ENCODE measurements at regions not wholly inside any gene's neighbourhood (a gene's known extent, or its start where the extent isn't known, plus 50 kb on each side); places are given as distances from the start of the nearest gene placed in this dataset.

DNA sequence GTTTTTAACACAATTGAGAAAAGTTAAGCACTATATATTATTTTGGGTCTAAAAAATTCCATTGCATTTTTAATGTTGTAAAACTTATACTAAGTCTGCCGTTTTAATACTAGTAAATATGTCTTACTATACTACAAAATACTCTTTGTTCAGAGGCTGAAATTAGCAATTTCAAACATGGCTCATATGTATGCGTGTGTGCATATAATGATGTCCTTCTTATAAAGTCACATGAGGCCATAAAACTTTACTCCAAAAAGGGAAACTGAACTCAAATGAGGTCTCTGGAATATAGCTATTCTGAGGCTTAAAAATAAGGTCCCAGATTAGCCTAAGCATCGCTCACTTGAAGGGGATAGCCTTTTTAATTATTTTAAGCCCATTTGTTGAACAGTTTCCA is 224.0 kb downstream of the MYLK4 start:
- DNase-seq, result no peak
- H3K36me3 ChIP-seq, result no peaks in the 10 kb centered on the region
- no peak overlapping the region for H3K4me3 ChIP-seq (ENCODE audit: low read depth, low read length)
- TF ChIP-seq, protein P1, sequence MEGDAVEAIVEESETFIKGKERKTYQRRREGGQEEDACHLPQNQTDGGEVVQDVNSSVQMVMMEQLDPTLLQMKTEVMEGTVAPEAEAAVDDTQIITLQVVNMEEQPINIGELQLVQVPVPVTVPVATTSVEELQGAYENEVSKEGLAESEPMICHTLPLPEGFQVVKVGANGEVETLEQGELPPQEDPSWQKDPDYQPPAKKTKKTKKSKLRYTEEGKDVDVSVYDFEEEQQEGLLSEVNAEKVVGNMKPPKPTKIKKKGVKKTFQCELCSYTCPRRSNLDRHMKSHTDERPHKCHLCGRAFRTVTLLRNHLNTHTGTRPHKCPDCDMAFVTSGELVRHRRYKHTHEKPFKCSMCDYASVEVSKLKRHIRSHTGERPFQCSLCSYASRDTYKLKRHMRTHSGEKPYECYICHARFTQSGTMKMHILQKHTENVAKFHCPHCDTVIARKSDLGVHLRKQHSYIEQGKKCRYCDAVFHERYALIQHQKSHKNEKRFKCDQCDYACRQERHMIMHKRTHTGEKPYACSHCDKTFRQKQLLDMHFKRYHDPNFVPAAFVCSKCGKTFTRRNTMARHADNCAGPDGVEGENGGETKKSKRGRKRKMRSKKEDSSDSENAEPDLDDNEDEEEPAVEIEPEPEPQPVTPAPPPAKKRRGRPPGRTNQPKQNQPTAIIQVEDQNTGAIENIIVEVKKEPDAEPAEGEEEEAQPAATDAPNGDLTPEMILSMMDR (IDR thresholded peaks at IDR 0.05; ENCODE audit: low read depth, low read length), result no peak
- no peaks in the 10 kb centered on the region for H3K27me3 ChIP-seq
- H3K4me1 ChIP-seq, result no peaks in the 10 kb centered on the region
- no peaks in the 10 kb centered on the region for H3K9me3 ChIP-seq

DNA sequence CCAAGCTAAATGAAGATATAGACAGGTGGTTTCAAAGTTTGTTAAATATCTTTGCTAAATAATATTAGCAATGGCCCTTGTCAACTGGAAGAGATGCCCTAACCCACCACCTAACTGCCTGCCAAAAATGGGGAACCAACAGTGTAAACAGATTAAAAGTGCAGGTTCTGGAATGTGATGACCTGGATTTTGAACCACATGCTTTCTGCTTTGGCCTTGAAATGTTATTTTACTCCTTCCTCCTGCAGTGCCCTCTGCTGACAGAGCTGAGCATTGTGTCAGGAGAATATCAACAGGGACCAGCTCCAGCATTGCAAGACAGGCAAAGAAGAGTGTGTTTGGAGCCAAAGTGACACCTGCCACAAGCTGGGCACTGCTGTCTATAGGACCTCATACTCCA is 226.6 kb downstream of the MYLK4 start:
- Histone ChIP-seq H3K27me3 (no peaks in the 10 kb centered on the region), H3K9me3 (no peaks in the 10 kb centered on the region; the same call in 1 of the 2 replicates), H3K4me3 (ENCODE audit: low read depth, low read length) (no peak overlapping the region), H3K4me1 (no peaks in the 10 kb centered on the region), H3K36me3 (no peaks in the 10 kb centered on the region)
- DNase-seq, result no peak
- TF ChIP-seq, protein P1 (IDR thresholded peaks at IDR 0.05; ENCODE audit: low read depth, low read length), result peak; percentile 50

DNA sequence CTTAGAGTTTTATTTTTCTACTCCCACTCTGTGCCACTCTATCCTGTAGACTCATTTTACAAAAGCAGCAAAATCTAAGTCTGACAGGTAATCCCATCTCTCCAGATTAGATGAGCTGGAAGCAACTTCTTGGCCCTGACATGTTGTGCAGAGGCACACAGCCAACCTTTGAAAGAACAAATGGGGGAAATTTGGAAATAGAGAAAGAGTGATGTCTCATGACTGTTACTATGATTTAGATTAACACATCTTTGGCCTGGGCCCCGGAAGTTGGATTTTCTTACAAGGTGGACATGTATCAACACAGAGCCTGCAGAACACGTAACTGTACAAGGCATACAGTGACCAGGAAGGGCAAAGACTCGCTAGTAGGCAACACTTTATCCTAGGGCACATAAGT is 227.7 kb downstream of the MYLK4 start:
- no peak overlapping the region for H3K4me3 ChIP-seq (ENCODE audit: low read depth, low read length)
- no peaks in the 10 kb centered on the region for H3K27me3 ChIP-seq
- no peaks in the 10 kb centered on the region for H3K4me1 ChIP-seq
- DNase-seq, result no peak
- TF ChIP-seq, protein P1 (IDR thresholded peaks at IDR 0.05; ENCODE audit: low read depth, low read length), result no peak
- no peaks in the 10 kb centered on the region; the same call in 1 of the 2 replicates for H3K9me3 ChIP-seq
- H3K36me3 ChIP-seq, result no peaks in the 10 kb centered on the region

DNA sequence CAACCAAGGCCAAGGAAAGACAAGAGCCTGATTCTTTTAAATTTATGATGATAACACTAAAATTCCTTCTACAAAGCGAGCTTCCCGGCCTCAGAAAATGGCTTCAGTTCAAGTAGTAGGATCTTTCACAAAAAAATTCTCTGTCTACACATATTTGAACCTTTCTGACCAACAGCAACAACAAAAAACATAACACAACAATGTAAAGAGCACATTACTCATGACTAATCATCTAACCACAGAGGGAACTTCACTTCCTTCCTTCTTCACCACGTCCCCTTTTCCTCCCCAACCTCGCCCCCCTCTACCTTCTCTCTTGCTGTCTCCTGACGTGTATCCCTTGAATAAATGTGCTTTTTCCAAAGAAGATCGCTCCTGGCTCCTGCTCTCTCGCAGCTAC is 228.2 kb downstream of the MYLK4 start:
- Histone ChIP-seq H3K9me3 (no peaks in the 10 kb centered on the region; the same call in 1 of the 2 replicates), H3K4me3 (ENCODE audit: low read depth, low read length) (no peak overlapping the region), H3K36me3 (no peaks in the 10 kb centered on the region), H3K27me3 (no peaks in the 10 kb centered on the region), H3K4me1 (no peaks in the 10 kb centered on the region)
- TF ChIP-seq, protein P1 (IDR thresholded peaks at IDR 0.05; ENCODE audit: low read depth, low read length), result no peak
- DNase-seq, result no peak

DNA sequence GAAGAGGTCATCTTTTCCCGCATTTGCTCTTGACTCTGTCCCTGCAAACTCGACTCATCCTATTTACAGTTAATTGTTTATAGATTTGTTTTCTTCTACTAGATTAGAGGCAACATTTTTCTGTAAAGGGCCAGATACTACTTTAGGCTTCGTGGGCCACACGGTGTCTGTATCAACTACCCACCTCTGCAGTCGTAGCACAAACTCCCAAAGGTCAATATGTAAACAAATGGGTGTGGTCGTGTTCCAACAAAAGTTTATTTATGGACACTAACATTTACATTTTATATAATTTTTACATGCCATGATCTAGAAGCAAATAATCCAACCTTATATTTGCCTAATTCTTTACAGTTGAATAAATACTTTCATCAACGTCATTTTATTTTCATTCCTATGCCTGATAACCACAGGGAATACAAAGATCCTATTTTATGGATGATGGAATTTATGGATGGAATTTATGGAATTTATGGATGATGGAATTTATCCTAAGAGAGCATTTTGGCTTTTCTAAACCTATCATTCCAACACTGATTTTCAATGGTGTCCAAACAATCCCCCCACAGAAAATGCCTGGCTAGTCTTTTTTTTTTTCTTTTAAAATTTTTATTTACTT is 232.8 kb downstream of the MYLK4 start:
- Histone ChIP-seq H3K4me1 (no peaks in the 10 kb centered on the region), H3K4me3 (ENCODE audit: low read depth, low read length) (no peak overlapping the region), H3K9me3 (no peaks in the 10 kb centered on the region; the same call in 1 of the 2 replicates), H3K36me3 (no peaks in the 10 kb centered on the region), H3K27me3 (peaks cover 6% of the 10 kb centered on the region; the same call in 1 of the 2 replicates)
- TF ChIP-seq, protein P1 (IDR thresholded peaks at IDR 0.05; ENCODE audit: low read depth, low read length), result no peak
- no peak for DNase-seq

DNA sequence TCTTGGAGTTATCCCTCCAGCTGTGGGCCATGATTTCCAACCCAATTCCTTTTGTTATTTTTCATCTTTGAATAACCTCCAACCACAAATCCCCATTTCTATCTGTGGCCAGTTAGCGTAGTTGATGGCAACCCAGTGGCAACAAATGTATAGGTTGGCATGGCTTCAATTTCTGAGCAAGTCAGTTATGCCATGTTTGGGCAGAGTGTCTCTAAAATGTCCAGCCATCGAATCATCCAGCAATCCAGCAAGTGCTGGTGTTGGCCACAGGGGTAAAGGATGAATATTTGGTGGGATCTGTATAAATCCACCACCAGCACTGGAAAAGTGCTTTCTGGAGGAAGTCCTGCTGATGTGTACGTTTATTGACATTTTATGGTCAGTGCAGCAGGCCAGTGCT is 233.3 kb downstream of the MYLK4 start:
- H3K4me1 ChIP-seq, result no peaks in the 10 kb centered on the region
- no peak for DNase-seq
- H3K9me3 ChIP-seq, result no peaks in the 10 kb centered on the region; the same call in 1 of the 2 replicates
- H3K36me3 ChIP-seq, result no peaks in the 10 kb centered on the region
- TF ChIP-seq, protein P1 (IDR thresholded peaks at IDR 0.05; ENCODE audit: low read depth, low read length), result no peak
- H3K27me3 ChIP-seq, result peaks cover 9% of the 10 kb centered on the region; the same call in 1 of the 2 replicates
- H3K4me3 ChIP-seq (ENCODE audit: low read depth, low read length), result no peak overlapping the region
